Renal cortical epithelial cell (primary cell): ENCODE measurements at regions not wholly inside any gene's neighbourhood (a gene's known extent, or its start where the extent isn't known, plus 50 kb on each side); places are given as distances from the start of the nearest gene placed in this dataset.

ENCODE experiments used
- DNase-seq: peaks from one replicate; pipeline ENCODE4 v3.0.0-alpha.2; 2011; ENCODE audit warnings: low read depth

GRCh38 chr5:27434335-27434734, 395.9 kb upstream of the CDH9 start:
- no peak for DNase-seq

- DNase-seq: no peak
Measured at GRCh38 chr5:27414099-27414498, 375.7 kb upstream of the CDH9 start.

- no peak for DNase-seq
Measured at GRCh38 chr5:27412384-27412783, 374.0 kb upstream of the CDH9 start.

- DNase-seq: no peak
Measured at GRCh38 chr5:27406020-27406419, 367.6 kb upstream of the CDH9 start.

GRCh38 chr5:27403243-27403882, 365.0 kb upstream of the CDH9 start:
- no peak for DNase-seq

- no peak for DNase-seq
Measured at GRCh38 chr5:27402828-27403227, 364.4 kb upstream of the CDH9 start.

GRCh38 chr5:27396998-27397397, 358.6 kb upstream of the CDH9 start:
- DNase-seq: no peak

GRCh38 chr5:27392716-27393115, 354.3 kb upstream of the CDH9 start:
- peak; percentile 4 for DNase-seq

- DNase-seq: peak; percentile 12
Measured at GRCh38 chr5:27389696-27390095, 351.3 kb upstream of the CDH9 start.

- DNase-seq: peak; percentile 77
Measured at GRCh38 chr5:27388755-27389154, 350.4 kb upstream of the CDH9 start.

GRCh38 chr5:27387535-27388073, 349.2 kb upstream of the CDH9 start:
- DNase-seq: no peak

- no peak for DNase-seq
Measured at GRCh38 chr5:27381686-27382085, 343.3 kb upstream of the CDH9 start.

GRCh38 chr5:27377626-27378025, 339.2 kb upstream of the CDH9 start:
- peak; percentile 1 for DNase-seq

- no peak for DNase-seq
Measured at GRCh38 chr5:27353970-27354369, 315.6 kb upstream of the CDH9 start.

- no peak for DNase-seq
Measured at GRCh38 chr5:27353540-27353939, 315.2 kb upstream of the CDH9 start.

- DNase-seq: no peak
Measured at GRCh38 chr5:27341342-27341741, 303.0 kb upstream of the CDH9 start.

GRCh38 chr5:27336817-27337216, 298.4 kb upstream of the CDH9 start:
- DNase-seq: no peak

- DNase-seq: peak; percentile 46
Measured at GRCh38 chr5:27328480-27328879, 290.1 kb upstream of the CDH9 start.

GRCh38 chr5:27325513-27325912, 287.1 kb upstream of the CDH9 start:
- peak; percentile 16 for DNase-seq

- DNase-seq: no peak
Measured at GRCh38 chr5:27318701-27319100, 280.3 kb upstream of the CDH9 start.

GRCh38 chr5:27316271-27316650, 277.9 kb upstream of the CDH9 start:
- DNase-seq: peak; percentile 25

GRCh38 chr5:27315363-27316270, 277.2 kb upstream of the CDH9 start:
- peak; percentile 4 for DNase-seq

GRCh38 chr5:27313549-27313948, 275.2 kb upstream of the CDH9 start:
- DNase-seq: no peak
